HepG2 (cell line): ENCODE measurements at regions not wholly inside any gene's neighbourhood (a gene's known extent, or its start where the extent isn't known, plus 50 kb on each side); places are given as distances from the start of the nearest gene placed in this dataset.

Experiments used
- ATAC-seq: fragments of 200-7000 bp; cut with Tn5 transposase; 3 replicates; pipeline ENCODE4 v1.9.1; 2020; ENCODE audit warnings: mild to moderate bottlenecking, moderate library complexity
- BruUV-seq: library from RNA; stranded (reverse); fragments of 400-500 nt; replicated peaks from 2 replicates; lab custom pipeline; 2021; lab: Mats Ljungman, UMichigan
- CTCF ChIA-PET: fragments of 300-600 bp; formaldehyde crosslinking; extraction: SDS; loops from one replicate; lab custom pipeline; 2021; ENCODE audit warnings: low total read pairs, inconsistent platforms, low intra/inter-chr PET ratio; lab: Yijun Ruan, JAX
- POLR2A ChIA-PET: fragments of 350-600 bp; sonication (Branson Sonifier 250); formaldehyde crosslinking; loops from one replicate; lab custom pipeline; 2020; ENCODE audit warnings: antibody characterized with exemption, inconsistent platforms; lab: Yijun Ruan, JAX
- DNase-seq: peaks from one replicate; pipeline ENCODE4 v3.0.0-alpha.2; 2015; ENCODE audit warnings: low spot score
- FAIRE-seq: peaks from 3 replicates; lab custom pipeline; 2011; peaks lifted over from hg19 to GRCh38; lab: Jason Lieb, UNC
- H2AFZ ChIP-seq: one replicate; pipeline ENCODE4 v1.6.1; 2011; ENCODE audit warnings: low read length, inconsistent platforms
- H3K27ac ChIP-seq: fragments of 300-600 bp; 3 replicates; pipeline ENCODE4 v1.8.0; 2011; ENCODE audit warnings: mixed run types, mild to moderate bottlenecking, mixed read lengths, low read length, inconsistent platforms; ENCODE audit not compliant: insufficient read depth; ENCODE audit errors: extremely low read length
- H3K27me3 ChIP-seq, 2 experiments: fragments of 200-600 bp in 1 of 2; 2 replicates in 1 of 2; 3 replicates in 1 of 2; pipeline versions ENCODE4 v1.6.0 to v1.8.0; 2011; ENCODE audit warnings: low read length in 2 of 2, mild to moderate bottlenecking in 2 of 2, moderate library complexity in 2 of 2, inconsistent platforms in 1 of 2; ENCODE audit not compliant: insufficient read depth in 2 of 2, control insufficient read depth in 1 of 2
- H3K36me3 ChIP-seq, 2 experiments: fragments of 200-600 bp in 1 of 2; replicated peaks in 1 of 2; 2 replicates in 1 of 2; 3 replicates in 1 of 2; pipeline versions ENCODE4 v1.5.1 to v1.8.0; 2011; ENCODE audit warnings: low read length in 2 of 2, inconsistent platforms in 1 of 2; ENCODE audit not compliant: insufficient read depth in 2 of 2, control insufficient read depth in 1 of 2
- H3K4me1 ChIP-seq: 2 replicates; pipeline ENCODE4 v1.5.1; 2012; ENCODE audit warnings: low read length, inconsistent platforms; ENCODE audit not compliant: insufficient read depth
- H3K4me2 ChIP-seq: 2 replicates; pipeline ENCODE4 v1.6.0; 2011; ENCODE audit warnings: low read depth, low read length, inconsistent platforms
- H3K4me3 ChIP-seq, 3 experiments: fragments of 200-600 bp in 1 of 3; sonication (generic), shearing (Covaris generic) in 1 of 3; replicated peaks in 1 of 3; 2 replicates each; pipeline ENCODE4 v1.5.1; 2011 to 2016; ENCODE audit warnings: low read length in 3 of 3, inconsistent platforms in 2 of 3, low read depth in 2 of 3, mild to moderate bottlenecking in 2 of 3, control low read depth in 1 of 3, mixed read lengths in 1 of 3; ENCODE audit not compliant: insufficient read depth in 1 of 3
- H3K79me2 ChIP-seq: one replicate; pipeline ENCODE4 v1.6.1; 2011; ENCODE audit warnings: low read length, inconsistent platforms; ENCODE audit not compliant: insufficient read depth
- H3K9ac ChIP-seq: 2 replicates; pipeline ENCODE4 v1.6.0; 2011; ENCODE audit warnings: mild to moderate bottlenecking, low read depth, low read length, inconsistent platforms; ENCODE audit not compliant: insufficient read depth
- H3K9me3 ChIP-seq: 2 replicates; pipeline ENCODE4 v1.5.1; 2012; ENCODE audit warnings: mild to moderate bottlenecking, low read length
- H4K20me1 ChIP-seq: 2 replicates; pipeline ENCODE4 v1.6.0; 2011; ENCODE audit warnings: inconsistent platforms, mild to moderate bottlenecking, low read length, moderate library complexity; ENCODE audit not compliant: insufficient read depth
- IRF2 ChIP-seq: IDR thresholded peaks from 2 replicates; pipeline ENCODE4 v1.6.1; 2018; ENCODE audit warnings: missing genetic modification reagents, missing compliant biosample characterization
- SMC3 ChIP-seq: IDR thresholded peaks from 2 replicates; pipeline ENCODE4 v1.6.1; 2011; ENCODE audit warnings: low read length, improper control_type of control experiment
- STAG1 ChIP-seq: sonication (generic); formaldehyde crosslinking; IDR thresholded peaks from 2 replicates; pipeline ENCODE4 v1.4.0; 2020; ENCODE audit warnings: missing genetic modification reagents
- TMF1 ChIP-seq: sonication (generic); formaldehyde crosslinking; IDR thresholded peaks from 2 replicates; pipeline ENCODE4 v1.8.1; 2022; ENCODE audit warnings: low read depth, missing genetic modification reagents
- ZEB1 ChIP-seq: IDR thresholded peaks from 2 replicates; pipeline ENCODE4 v1.6.1; 2012; ENCODE audit warnings: mild to moderate bottlenecking, low read depth, inconsistent platforms; ENCODE audit not compliant: insufficient replicate concordance
- ZSCAN29 ChIP-seq: sonication (generic); formaldehyde crosslinking; conservative IDR thresholded peaks from 2 replicates; pipeline ENCODE4 v1.4.0; 2020; ENCODE audit warnings: mild to moderate bottlenecking, missing genetic modification reagents
- ZSCAN31 ChIP-seq: sonication (generic); formaldehyde crosslinking; IDR thresholded peaks from 2 replicates; pipeline ENCODE4 v1.5.0; 2020; ENCODE audit warnings: low read depth, mild to moderate bottlenecking, missing genetic modification reagents
- ZSCAN9 ChIP-seq: IDR thresholded peaks from 2 replicates; pipeline ENCODE4 v1.6.1; 2016; ENCODE audit warnings: borderline replicate concordance
- WGBS: methylation state at CpG from one replicate; pipeline ENCODE4 v1.1.6; 2017; ENCODE audit warnings: low lambda C conversion rate; 5-methylcytosine and 5-hydroxymethylcytosine counted together
- in situ Hi-C: cut with HindIII; loops from 2 replicates; pipeline ENCODE4 v1.10.0; 2017; ENCODE audit warnings: low pct_unique_long_range_greater_than_20kb; ENCODE audit not compliant: extremely low pct_ligation_motif_present
- intact Hi-C: fragments of 100-400 bp; cut with micrococcal nuclease; formaldehyde crosslinking; loops from one replicate; pipeline ENCODE4 v1.10.0; 2022; ENCODE audit not compliant: unreplicated experiment
- TF ChIP-seq, protein P1 (sequence below): sonication (generic); formaldehyde crosslinking; IDR thresholded peaks from 2 replicates; pipeline ENCODE4 v1.5.0; 2020; ENCODE audit warnings: mild to moderate bottlenecking, missing genetic modification reagents, moderate library complexity
- TF ChIP-seq, protein P2 (sequence below): sonication (generic); formaldehyde crosslinking; IDR thresholded peaks from 2 replicates; pipeline ENCODE4 v1.8.0; 2022; ENCODE audit warnings: low read depth, missing genetic modification reagents
- TF ChIP-seq, protein P3 (sequence below): sonication (generic); formaldehyde crosslinking; conservative IDR thresholded peaks from 2 replicates; pipeline ENCODE4 v1.4.0; 2020; ENCODE audit warnings: missing genetic modification reagents
- TF ChIP-seq, protein P4 (sequence below): sonication (generic); formaldehyde crosslinking; IDR thresholded peaks from 2 replicates; pipeline ENCODE4 v1.4.0; 2020; ENCODE audit warnings: missing genetic modification reagents

DNA sequence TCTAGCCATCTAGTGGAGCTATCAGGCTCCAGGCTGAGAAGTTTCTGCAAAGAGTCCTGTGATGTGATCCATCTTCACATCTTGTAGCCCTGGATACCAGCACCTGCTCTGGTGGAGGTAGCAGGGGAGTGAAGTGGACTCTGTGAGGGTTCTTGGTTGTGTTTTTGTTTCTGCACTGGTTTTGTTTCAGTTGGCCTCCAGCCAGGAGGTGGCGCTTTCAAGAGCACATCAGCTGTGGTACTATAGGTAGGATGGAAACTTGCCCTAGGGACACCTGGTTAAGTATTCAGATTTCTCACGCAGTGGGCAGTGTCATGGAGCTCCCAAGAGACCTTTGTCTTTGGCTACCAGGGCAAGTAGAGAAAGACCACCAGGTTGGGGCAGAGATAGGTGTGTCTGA, 257.5 kb upstream of the SLC7A11 start (continued):
- TF ChIP-seq ZSCAN31 (CRISPR knock-in tag): no peak
- no peak for TF ChIP-seq ZSCAN9 (CRISPR knock-in tag)

DNA sequence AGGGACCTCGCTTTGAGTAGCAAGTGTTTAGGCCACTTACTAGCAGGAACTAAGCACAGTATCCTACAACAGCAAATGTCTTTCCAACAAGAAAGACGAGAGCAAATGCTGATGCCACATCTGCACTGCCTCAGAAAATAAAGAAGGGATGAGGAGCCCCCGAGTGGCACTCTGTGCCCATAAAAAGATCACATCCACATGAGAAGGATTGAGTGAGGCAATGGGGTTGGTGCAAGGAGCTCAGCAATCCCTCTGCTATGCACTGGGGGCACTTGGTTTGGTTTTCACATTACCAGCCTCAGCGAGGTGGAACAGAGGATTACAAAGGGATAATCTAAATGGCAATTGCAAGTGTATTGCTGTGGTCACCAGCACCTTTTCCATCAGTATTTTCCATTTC, 252.8 kb upstream of the SLC7A11 start:
- Histone ChIP-seq H3K79me2 (no peaks in the 10 kb centered on the region), H3K4me3 (no peak overlapping the region), H4K20me1 (no peaks in the 10 kb centered on the region), H2AFZ (no peak overlapping the region), H3K27me3 (no peaks in the 10 kb centered on the region), H3K9me3 (no peaks in the 10 kb centered on the region), H3K4me2 (no peak overlapping the region), H3K36me3 (no peaks in the 10 kb centered on the region), H3K27ac (no peak overlapping the region), H3K9ac (no peak overlapping the region), H3K4me1 (no peaks in the 10 kb centered on the region)
- intact Hi-C loops: loop anchor here (1.0 to 10.0 kb wide), 2 partner anchors 270 to 460 kb away; no protein-coding TSS in a partner anchor
- CTCF ChIA-PET: no interaction called here
- DNase-seq (peak; percentile 12), ATAC-seq (peak; percentile 95), FAIRE-seq (no peak)
- POLR2A ChIA-PET: no interaction called here
- in situ Hi-C loops: no loop called here
- 3% methylated on average over 4 of the region's 4 CpGs for WGBS
- BruUV-seq: no TSS peak
- no peak for TF ChIP-seq ZSCAN29
- TF ChIP-seq, protein P1, sequence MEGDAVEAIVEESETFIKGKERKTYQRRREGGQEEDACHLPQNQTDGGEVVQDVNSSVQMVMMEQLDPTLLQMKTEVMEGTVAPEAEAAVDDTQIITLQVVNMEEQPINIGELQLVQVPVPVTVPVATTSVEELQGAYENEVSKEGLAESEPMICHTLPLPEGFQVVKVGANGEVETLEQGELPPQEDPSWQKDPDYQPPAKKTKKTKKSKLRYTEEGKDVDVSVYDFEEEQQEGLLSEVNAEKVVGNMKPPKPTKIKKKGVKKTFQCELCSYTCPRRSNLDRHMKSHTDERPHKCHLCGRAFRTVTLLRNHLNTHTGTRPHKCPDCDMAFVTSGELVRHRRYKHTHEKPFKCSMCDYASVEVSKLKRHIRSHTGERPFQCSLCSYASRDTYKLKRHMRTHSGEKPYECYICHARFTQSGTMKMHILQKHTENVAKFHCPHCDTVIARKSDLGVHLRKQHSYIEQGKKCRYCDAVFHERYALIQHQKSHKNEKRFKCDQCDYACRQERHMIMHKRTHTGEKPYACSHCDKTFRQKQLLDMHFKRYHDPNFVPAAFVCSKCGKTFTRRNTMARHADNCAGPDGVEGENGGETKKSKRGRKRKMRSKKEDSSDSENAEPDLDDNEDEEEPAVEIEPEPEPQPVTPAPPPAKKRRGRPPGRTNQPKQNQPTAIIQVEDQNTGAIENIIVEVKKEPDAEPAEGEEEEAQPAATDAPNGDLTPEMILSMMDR (CRISPR knock-in tag): peak; percentile 56
- TF ChIP-seq, protein P2, sequence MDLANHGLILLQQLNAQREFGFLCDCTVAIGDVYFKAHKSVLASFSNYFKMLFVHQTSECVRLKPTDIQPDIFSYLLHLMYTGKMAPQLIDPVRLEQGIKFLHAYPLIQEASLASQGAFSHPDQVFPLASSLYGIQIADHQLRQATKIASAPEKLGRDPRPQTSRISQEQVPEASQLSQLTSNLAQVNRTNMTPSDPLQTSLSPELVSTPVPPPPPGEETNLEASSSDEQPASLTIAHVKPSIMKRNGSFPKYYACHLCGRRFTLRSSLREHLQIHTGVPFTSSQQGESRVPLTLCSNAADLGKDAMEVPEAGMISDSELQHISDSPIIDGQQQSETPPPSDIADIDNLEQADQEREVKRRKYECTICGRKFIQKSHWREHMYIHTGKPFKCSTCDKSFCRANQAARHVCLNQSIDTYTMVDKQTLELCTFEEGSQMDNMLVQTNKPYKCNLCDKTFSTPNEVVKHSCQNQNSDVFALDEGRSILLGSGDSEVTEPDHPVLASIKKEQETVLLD (CRISPR knock-in tag): no peak
- TF ChIP-seq TMF1 (CRISPR knock-in tag): no peak
- TF ChIP-seq, protein P3, sequence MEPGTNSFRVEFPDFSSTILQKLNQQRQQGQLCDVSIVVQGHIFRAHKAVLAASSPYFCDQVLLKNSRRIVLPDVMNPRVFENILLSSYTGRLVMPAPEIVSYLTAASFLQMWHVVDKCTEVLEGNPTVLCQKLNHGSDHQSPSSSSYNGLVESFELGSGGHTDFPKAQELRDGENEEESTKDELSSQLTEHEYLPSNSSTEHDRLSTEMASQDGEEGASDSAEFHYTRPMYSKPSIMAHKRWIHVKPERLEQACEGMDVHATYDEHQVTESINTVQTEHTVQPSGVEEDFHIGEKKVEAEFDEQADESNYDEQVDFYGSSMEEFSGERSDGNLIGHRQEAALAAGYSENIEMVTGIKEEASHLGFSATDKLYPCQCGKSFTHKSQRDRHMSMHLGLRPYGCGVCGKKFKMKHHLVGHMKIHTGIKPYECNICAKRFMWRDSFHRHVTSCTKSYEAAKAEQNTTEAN (CRISPR knock-in tag): no peak
- peak; percentile 64 for TF ChIP-seq STAG1 (CRISPR knock-in tag)
- TF ChIP-seq ZEB1: no peak
- TF ChIP-seq IRF2 (CRISPR knock-in tag): no peak
- TF ChIP-seq, protein P4, sequence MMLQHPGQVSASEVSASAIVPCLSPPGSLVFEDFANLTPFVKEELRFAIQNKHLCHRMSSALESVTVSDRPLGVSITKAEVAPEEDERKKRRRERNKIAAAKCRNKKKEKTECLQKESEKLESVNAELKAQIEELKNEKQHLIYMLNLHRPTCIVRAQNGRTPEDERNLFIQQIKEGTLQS (CRISPR knock-in tag): no peak
- TF ChIP-seq SMC3: peak; percentile 50; the same call in 1 of the 2 replicates
